HCT116 (cell line): ENCODE measurements at regions not wholly inside any gene's neighbourhood (a gene's known extent, or its start where the extent isn't known, plus 50 kb on each side); places are given as distances from the start of the nearest gene placed in this dataset.

ENCODE experiments used
- ATAC-seq: fragments of 200-7000 bp; cut with Tn5 transposase; 2 replicates; pipeline ENCODE4 v1.9.1; 2020; ENCODE audit warnings: mild to moderate bottlenecking, moderate library complexity
- BruUV-seq: library from RNA; stranded (reverse); fragments of 400-500 nt; replicated peaks from 2 replicates; lab custom pipeline; 2021; lab: Mats Ljungman, UMichigan
- CTCF ChIA-PET: fragments of 300-600 bp; sonication (Branson Sonifier 250); formaldehyde crosslinking; loops from one replicate; lab custom pipeline; 2021; ENCODE audit warnings: antibody characterized with exemption; lab: Charles Lee
- POLR2A ChIA-PET: fragments of 300-600, 350-600 bp; sonication (Branson Sonifier 250); formaldehyde crosslinking; loops from one replicate; lab custom pipeline; 2021; ENCODE audit warnings: antibody characterized with exemption; lab: Charles Lee
- RAD21 ChIA-PET, 2 experiments: fragments of 300-600 bp; sonication (Branson Sonifier 250); formaldehyde crosslinking; loops; one replicate each; lab custom pipeline; 2023; ENCODE audit warnings: low total read pairs in 2 of 2; ENCODE audit not compliant: uncharacterized antibody in 2 of 2, unreplicated experiment in 2 of 2, low non-redundant PET in 1 of 2; lab: Charles Lee
- DNase-seq: peaks from one replicate; pipeline ENCODE4 v3.0.0-alpha.2; 2010; ENCODE audit warnings: low read depth, low spot score
- H2AFZ ChIP-seq: fragments of 200-600 bp; shearing (Covaris generic), sonication (generic); 2 replicates; pipeline ENCODE4 v1.6.1; 2017; ENCODE audit warnings: low read depth, mixed run types, mixed read lengths, antibody characterized with exemption, low read length; ENCODE audit not compliant: poor library complexity, severe bottlenecking
- H3K27ac ChIP-seq: 2 replicates; pipeline ENCODE4 v1.5.1; 2012; ENCODE audit warnings: low read depth, low read length
- H3K27me3 ChIP-seq: fragments of 200-600 bp; sonication (generic); 2 replicates; pipeline ENCODE4 v1.6.1; 2016; ENCODE audit warnings: mixed run types, low read length, mixed read lengths; ENCODE audit not compliant: insufficient read depth
- H3K36me3 ChIP-seq, 2 experiments: fragments of 200-500 bp in 1 of 2; fragments of 200-600 bp in 1 of 2; sonication (Bioruptor generic) in 1 of 2; sonication (generic) in 1 of 2; 2 replicates each; pipeline versions ENCODE4 v1.5.1 to v1.6.1; 2014 to 2016; ENCODE audit warnings: low read length in 2 of 2, inconsistent platforms in 1 of 2, mixed read lengths in 1 of 2, mixed run types in 1 of 2; ENCODE audit not compliant: insufficient read depth in 2 of 2, control insufficient read depth in 1 of 2
- H3K4me1 ChIP-seq, 2 experiments: fragments of 200-600 bp in 1 of 2; sonication (generic) in 1 of 2; 2 replicates each; pipeline versions ENCODE4 v1.5.1 to v1.6.1; 2012 to 2017; ENCODE audit warnings: low read length in 2 of 2, inconsistent platforms in 1 of 2, mild to moderate bottlenecking in 1 of 2, mixed read lengths in 1 of 2, mixed run types in 1 of 2, moderate library complexity in 1 of 2; ENCODE audit not compliant: insufficient read depth in 2 of 2, control insufficient read depth in 1 of 2
- H3K4me2 ChIP-seq: fragments of 200-600 bp; sonication (generic); 2 replicates; pipeline ENCODE4 v1.6.1; 2017; ENCODE audit warnings: mixed run types, low read length, mixed read lengths
- H3K4me3 ChIP-seq, 2 experiments: fragments of 200-600 bp in 1 of 2; sonication (generic) in 1 of 2; replicated peaks in 1 of 2; 2 replicates each; pipeline ENCODE4 v1.5.1; 2011 to 2016; ENCODE audit warnings: low read length in 2 of 2, control low read depth in 1 of 2, low read depth in 1 of 2, mild to moderate bottlenecking in 1 of 2, mixed read lengths in 1 of 2, mixed run types in 1 of 2
- H3K79me2 ChIP-seq: fragments of 200-600 bp; sonication (generic); 2 replicates; pipeline ENCODE4 v1.6.1; 2017; ENCODE audit warnings: mild to moderate bottlenecking, mixed run types, low read length, moderate library complexity, mixed read lengths; ENCODE audit not compliant: insufficient read depth
- H3K9ac ChIP-seq: fragments of 200-600 bp; sonication (generic); 2 replicates; pipeline ENCODE4 v1.6.1; 2016; ENCODE audit warnings: low read length, mixed read lengths
- H3K9me2 ChIP-seq: fragments of 200-600 bp; sonication (generic), shearing (Covaris generic); 2 replicates; pipeline ENCODE4 v1.6.1; 2017; ENCODE audit warnings: mixed run types, mild to moderate bottlenecking, moderate library complexity; ENCODE audit not compliant: insufficient read depth
- H3K9me3 ChIP-seq, 2 experiments: fragments of 200-500 bp in 1 of 2; fragments of 200-600 bp in 1 of 2; sonication (Bioruptor generic) in 1 of 2; sonication (generic) in 1 of 2; 2 replicates each; pipeline ENCODE4 v1.6.1; 2014 to 2017; ENCODE audit warnings: low read length in 2 of 2, mixed read lengths in 2 of 2, inconsistent platforms in 1 of 2, low read depth in 1 of 2, mild to moderate bottlenecking in 1 of 2, mixed run types in 1 of 2, moderate library complexity in 1 of 2; ENCODE audit not compliant: control insufficient read depth in 1 of 2, insufficient read depth in 1 of 2
- H4K20me1 ChIP-seq: fragments of 200-600 bp; sonication (generic), shearing (Covaris generic); 2 replicates; pipeline ENCODE4 v1.6.1; 2017; ENCODE audit warnings: mixed run types, mild to moderate bottlenecking, moderate library complexity; ENCODE audit not compliant: insufficient read depth
- ATF3 ChIP-seq: IDR thresholded peaks from 2 replicates; pipeline ENCODE4 v1.6.1; 2012
- CTCF ChIP-seq, 3 experiments: fragments of 200-600 bp in 1 of 3; sonication (generic) in 1 of 3; IDR thresholded peaks in 2 of 3; conservative IDR thresholded peaks in 1 of 3; 2 replicates each; pipeline ENCODE4 v1.5.1; 2012 to 2017; ENCODE audit warnings: low read depth in 2 of 3, low read length in 2 of 3, antibody characterized with exemption in 1 of 3, borderline replicate concordance in 1 of 3, control low read depth in 1 of 3, mild to moderate bottlenecking in 1 of 3, mixed read lengths in 1 of 3, mixed run types in 1 of 3, moderate library complexity in 1 of 3; ENCODE audit not compliant: insufficient read depth in 1 of 3
- EZH2phosphoT487 ChIP-seq: fragments of 200-600 bp; IDR thresholded peaks from 2 replicates; pipeline ENCODE4 v1.6.1; 2018; ENCODE audit warnings: antibody characterized with exemption, borderline replicate concordance
- FOSL1 ChIP-seq: IDR thresholded peaks from 2 replicates; pipeline ENCODE4 v1.6.1; 2012; ENCODE audit warnings: low read depth
- JUND ChIP-seq: IDR thresholded peaks from 2 replicates; pipeline ENCODE4 v1.6.1; 2012
- POLR2AphosphoS5 ChIP-seq: IDR thresholded peaks from 2 replicates; pipeline ENCODE4 v1.6.1; 2011; ENCODE audit warnings: mild to moderate bottlenecking, low read depth, low read length, moderate library complexity
- RAD21 ChIP-seq: IDR thresholded peaks from 2 replicates; pipeline ENCODE4 v1.6.1; 2012; ENCODE audit warnings: low read depth, mild to moderate bottlenecking
- REST ChIP-seq: IDR thresholded peaks from 2 replicates; pipeline ENCODE4 v1.6.1; 2012; ENCODE audit warnings: low read depth
- SP1 ChIP-seq: IDR thresholded peaks from 2 replicates; pipeline ENCODE4 v1.6.1; 2012; ENCODE audit warnings: low read depth
- YY1 ChIP-seq: IDR thresholded peaks from 2 replicates; pipeline ENCODE4 v1.6.1; 2011; ENCODE audit warnings: low read length, low read depth, moderate library complexity, mild to moderate bottlenecking; ENCODE audit not compliant: insufficient replicate concordance; ENCODE audit errors: extremely low read depth
- ZBTB33 ChIP-seq: IDR thresholded peaks from 2 replicates; pipeline ENCODE4 v1.6.1; 2011; ENCODE audit warnings: mild to moderate bottlenecking, low read length, moderate library complexity; ENCODE audit not compliant: insufficient replicate concordance; ENCODE audit errors: extremely low read depth
- intact Hi-C: fragments of 100-400 bp; cut with micrococcal nuclease; formaldehyde crosslinking; loops from 2 replicates; pipeline ENCODE4 v1.10.0; 2022

GRCh38 chr5:75952963-75953362, 130.2 kb upstream of the SV2C start:
- ChIA-PET POLR2A (no interaction called here), CTCF (no interaction called here), RAD21 (no interaction called here)
- Histone ChIP-seq H3K9ac (no peak overlapping the region), H3K27me3 (peaks cover 27% of the 10 kb centered on the region), H3K4me2 (no peak overlapping the region), H2AFZ (no peak overlapping the region), H4K20me1 (no peaks in the 10 kb centered on the region), H3K9me3 (no peaks in the 10 kb centered on the region), H3K4me3 (no peak overlapping the region), H3K4me1 (no peaks in the 10 kb centered on the region), H3K36me3 (no peaks in the 10 kb centered on the region), H3K9me2 (no peaks in the 10 kb centered on the region), H3K27ac (no peak overlapping the region), H3K79me2 (no peaks in the 10 kb centered on the region)
- DNase-seq (no peak), ATAC-seq (no peak)
- intact Hi-C loops = no loop called here
- BruUV-seq = no TSS peak
- TF ChIP-seq SP1 (no peak), EZH2phosphoT487 (no peak), ATF3 (no peak), YY1 (no peak)
- TF ChIP-seq, all 23 proteins: peak for 0

- CTCF ChIA-PET = no interaction called here
- POLR2A ChIA-PET = no interaction called here
These were observed 130.9 kb upstream of the SV2C start for GRCh38 chr5:75952291-75952690.

More at GRCh38 chr5:75952291-75952690, 130.9 kb upstream of the SV2C start:
- no peak overlapping the region for H3K4me3 ChIP-seq
- no peaks in the 10 kb centered on the region for H4K20me1 ChIP-seq
- RAD21 ChIA-PET = no interaction called here
- intact Hi-C loops = no loop called here
- H2AFZ ChIP-seq = no peak overlapping the region
- H3K9me2 ChIP-seq = no peaks in the 10 kb centered on the region
- H3K36me3 ChIP-seq = no peaks in the 10 kb centered on the region
- H3K9ac ChIP-seq = no peak overlapping the region
- H3K4me2 ChIP-seq = no peak overlapping the region
- H3K4me1 ChIP-seq = no peaks in the 10 kb centered on the region
- no peaks in the 10 kb centered on the region for H3K9me3 ChIP-seq
- BruUV-seq = no TSS peak
- ATAC-seq (no peak), DNase-seq (no peak)
- no peak for TF ChIP-seq ATF3
- TF ChIP-seq EZH2phosphoT487 = no peak
- TF ChIP-seq JUND = no peak
- no peak for TF ChIP-seq FOSL1
- TF ChIP-seq REST = no peak
- TF ChIP-seq CTCF (IDR thresholded peaks at IDR 0.05 in 2 of 3, conservative IDR thresholded peaks at IDR 0.05 in 1 of 3; ENCODE audit: borderline replicate concordance in 1 of 3, insufficient read depth in 1 of 3, low read depth in 2 of 3, low read length in 2 of 3) = no peak
- no peak for TF ChIP-seq POLR2AphosphoS5
- TF ChIP-seq ZBTB33 = no peak
- no peak for TF ChIP-seq RAD21
- no peak for TF ChIP-seq SP1
- no peak overlapping the region for H3K27ac ChIP-seq
- peaks cover 22% of the 10 kb centered on the region for H3K27me3 ChIP-seq
- no peaks in the 10 kb centered on the region for H3K79me2 ChIP-seq
